ENCODE measurements at regions not wholly inside any gene's neighbourhood (a gene's known extent, or its start where the extent isn't known, plus 50 kb on each side); places are given as distances from the start of the nearest gene placed in this dataset.
"Not testable (repeated sequence)": the region's sequence is repeated elsewhere in the genome, so short reads cannot be mapped to it uniquely, and the experiment has no call there.

- no peak for DNase-seq (ENCODE audit: low read depth in 2 of 2)
Measured at GRCh38 chr4:26044983-26045382, 131.0 kb downstream of the SMIM20 start.

DNA sequence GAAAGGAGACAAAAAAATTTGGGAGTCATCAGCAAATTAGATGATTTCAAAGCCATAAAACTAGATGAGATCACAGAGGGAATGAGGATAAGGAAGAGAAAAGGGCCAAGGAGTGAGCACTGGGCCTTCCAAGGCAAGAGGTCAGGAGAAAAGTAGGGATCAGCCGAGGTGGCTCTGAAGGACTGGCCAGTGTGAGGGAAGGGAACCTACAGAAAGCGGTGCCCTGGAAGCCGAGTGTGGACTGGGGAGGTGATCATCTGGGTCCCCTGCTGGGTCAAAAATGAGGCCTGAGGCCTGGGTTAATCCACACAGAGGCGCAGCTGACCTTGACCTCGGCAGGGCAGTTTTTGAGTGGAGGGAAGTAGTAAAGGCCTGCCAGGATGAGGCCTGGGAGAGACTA lies 133.8 kb downstream of the SMIM20 start:
- DNase-seq (ENCODE audit: low read depth in 2 of 2), result no peak

GRCh38 chr4:26048378-26048882 lies 134.4 kb downstream of the SMIM20 start:
- no peak for DNase-seq (ENCODE audit: low read depth in 2 of 2)

GRCh38 chr4:26048950-26049349 lies 134.9 kb downstream of the SMIM20 start:
- no peak for DNase-seq (ENCODE audit: low read depth in 2 of 2)

- DNase-seq (ENCODE audit: low read depth in 2 of 2), result no peak
Measured at GRCh38 chr4:26049447-26049846, 135.4 kb downstream of the SMIM20 start.

- no peak for DNase-seq (ENCODE audit: low read depth in 2 of 2)
Measured at GRCh38 chr4:26050212-26050643, 136.2 kb downstream of the SMIM20 start.

- no peak for DNase-seq (ENCODE audit: low read depth in 2 of 2)
Measured at GRCh38 chr4:26050671-26051070, 136.7 kb downstream of the SMIM20 start.

- no peak for DNase-seq (ENCODE audit: low read depth in 2 of 2)
Measured at GRCh38 chr4:26051240-26051639, 137.2 kb downstream of the SMIM20 start.

GRCh38 chr4:26052663-26053541 lies 138.9 kb downstream of the SMIM20 start:
- DNase-seq (ENCODE audit: low read depth in 2 of 2), result no peak

DNA sequence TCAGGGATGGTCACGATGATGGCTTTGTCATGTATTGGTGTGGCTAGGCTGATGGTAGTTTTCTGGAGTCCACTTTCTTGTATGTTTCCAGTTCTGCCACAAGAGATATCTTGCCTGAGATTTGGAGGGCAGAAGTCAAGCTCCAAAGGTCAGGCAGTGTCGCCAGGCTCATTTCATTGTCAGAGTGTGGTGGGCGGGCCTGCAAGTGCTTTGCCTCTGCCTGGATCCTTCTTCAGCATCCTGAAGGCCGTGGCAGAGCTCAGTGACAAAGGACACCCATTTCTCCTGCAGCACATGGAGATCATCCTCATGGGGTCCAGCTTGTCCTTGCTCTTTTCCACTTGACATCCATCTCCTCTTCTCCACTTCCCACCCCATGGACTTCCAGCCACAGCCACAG lies 139.7 kb downstream of the SMIM20 start:
- no peak for DNase-seq (ENCODE audit: low read depth in 2 of 2)

- no peak for DNase-seq (ENCODE audit: low read depth in 2 of 2)
Measured at GRCh38 chr4:26055855-26056254, 141.8 kb downstream of the SMIM20 start.

DNA sequence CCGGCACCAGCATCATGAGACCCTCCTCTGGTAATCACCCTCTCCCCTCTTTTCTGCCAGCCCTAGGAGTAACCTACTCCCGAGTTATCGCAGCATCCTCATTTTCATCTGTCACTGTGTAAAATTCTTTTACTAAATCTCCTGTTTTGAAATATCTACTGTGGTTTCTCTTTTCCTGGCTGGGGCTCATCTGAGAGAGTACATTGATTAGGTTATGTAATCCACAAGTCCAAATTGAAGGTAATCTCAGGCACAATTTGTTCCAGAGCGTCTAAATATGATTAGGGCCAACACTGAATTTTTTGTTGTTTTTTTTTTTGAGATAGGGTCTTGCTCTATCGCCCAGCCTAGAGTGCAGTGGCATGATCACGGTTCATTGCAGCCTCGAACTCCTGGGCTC lies 142.4 kb downstream of the SMIM20 start:
- no peak for DNase-seq (ENCODE audit: low read depth in 2 of 2)

GRCh38 chr4:26057839-26058238 lies 143.8 kb downstream of the SMIM20 start:
- not testable (repeated sequence) for DNase-seq (ENCODE audit: low read depth in 2 of 2)

- DNase-seq (ENCODE audit: low read depth in 2 of 2), result peak in 1 of 2 donors; percentile 43
Measured at GRCh38 chr4:26058537-26058936, 144.5 kb downstream of the SMIM20 start.

DNA sequence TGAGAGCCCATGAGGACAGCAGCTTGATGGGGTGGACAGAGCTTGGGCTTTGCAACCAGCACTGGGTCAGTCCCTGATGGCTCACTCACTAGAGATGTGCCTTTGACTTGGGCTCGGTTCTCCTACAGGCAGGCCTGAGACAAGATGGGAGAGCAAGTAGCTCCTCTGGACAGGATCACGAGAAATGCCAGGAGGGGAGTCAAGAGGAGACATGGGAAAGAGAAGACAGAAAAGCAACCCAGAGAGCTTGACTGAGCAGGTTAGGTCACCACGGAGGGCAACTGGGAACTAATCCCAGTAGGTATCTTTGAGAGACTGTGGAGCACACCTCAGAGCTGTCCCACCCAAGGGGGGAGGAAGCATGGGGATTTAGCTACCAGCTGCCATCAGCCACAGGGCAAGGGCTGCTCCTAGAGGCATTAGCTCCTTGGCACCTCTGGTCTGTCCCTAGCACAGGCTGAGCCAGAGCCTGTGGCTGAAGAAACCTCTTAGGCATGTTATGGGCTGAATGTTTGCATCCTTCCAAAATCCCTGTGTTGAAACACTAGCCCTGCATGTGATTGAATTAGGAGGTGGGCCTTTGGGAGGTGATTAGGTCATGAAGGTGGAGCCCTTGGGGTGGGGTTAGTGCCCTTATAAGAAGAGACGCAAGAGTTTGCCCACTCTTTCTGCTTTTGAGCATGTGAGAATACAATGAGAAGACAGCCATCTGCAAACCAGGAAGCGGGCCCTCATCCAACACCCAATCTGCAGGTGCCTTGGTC lies 145.6 kb downstream of the SMIM20 start:
- no peak for DNase-seq (ENCODE audit: low read depth in 2 of 2)

DNA sequence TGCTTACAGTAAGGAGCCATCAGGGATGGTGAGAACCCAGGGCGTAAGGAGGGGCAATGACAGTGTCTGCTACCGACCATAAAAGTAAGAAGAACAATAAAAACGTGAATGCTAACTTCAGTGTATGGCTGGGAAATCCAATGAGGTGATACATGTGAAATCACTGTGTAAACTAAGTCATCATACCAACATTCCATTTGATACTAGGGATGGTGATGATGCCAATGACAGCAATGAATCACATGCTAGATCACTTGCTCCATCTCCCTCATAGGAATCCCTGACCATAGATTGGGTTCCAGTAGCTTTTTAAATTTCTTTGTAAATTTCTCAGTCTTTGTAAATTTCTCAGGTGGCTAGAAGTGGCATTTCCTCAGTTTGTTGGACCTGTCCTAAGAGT lies 146.3 kb downstream of the SMIM20 start:
- no peak for DNase-seq (ENCODE audit: low read depth in 2 of 2)

GRCh38 chr4:26061248-26061986 lies 147.4 kb downstream of the SMIM20 start:
- no peak for DNase-seq (ENCODE audit: low read depth in 2 of 2)

GRCh38 chr4:26062215-26062614 lies 148.2 kb downstream of the SMIM20 start:
- DNase-seq (ENCODE audit: low read depth in 2 of 2), result no peak

- not testable (repeated sequence) for DNase-seq (ENCODE audit: low read depth in 2 of 2)
Measured at GRCh38 chr4:26064009-26064408, 150.0 kb downstream of the SMIM20 start.

DNA sequence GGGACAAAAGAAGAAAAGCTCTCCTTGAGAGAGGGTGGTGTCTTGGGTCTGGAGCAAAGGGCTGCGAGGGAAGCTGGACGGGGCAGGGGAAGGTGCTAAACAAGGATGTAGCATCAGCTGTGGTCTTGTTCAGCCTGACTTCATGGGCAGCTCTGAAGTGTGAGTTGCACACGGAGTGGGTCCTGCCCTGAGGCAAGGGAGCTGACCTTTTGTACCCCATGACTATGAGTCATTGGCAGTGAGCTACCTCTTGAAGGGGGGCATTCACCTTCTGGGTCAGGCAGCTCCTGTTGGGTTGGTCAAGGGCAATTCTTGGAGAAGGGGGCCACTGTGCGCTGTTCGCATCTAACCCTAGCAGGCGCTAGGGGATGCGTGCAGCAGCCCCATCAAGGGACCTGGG lies 151.8 kb downstream of the SMIM20 start:
- no peak for DNase-seq (ENCODE audit: low read depth in 2 of 2)

- no peak for DNase-seq (ENCODE audit: low read depth in 2 of 2)
Measured at GRCh38 chr4:26067035-26067434, 153.0 kb downstream of the SMIM20 start.

GRCh38 chr4:26069218-26069617 lies 155.2 kb downstream of the SMIM20 start:
- no peak for DNase-seq (ENCODE audit: low read depth in 2 of 2)
